HEK293 (cell line): ENCODE measurements at regions not wholly inside any gene's neighbourhood (a gene's known extent, or its start where the extent isn't known, plus 50 kb on each side); places are given as distances from the start of the nearest gene placed in this dataset.

ENCODE experiments used
- CTCF ChIA-PET: fragments of 350-600 bp; formaldehyde crosslinking; extraction: SDS; loops from one replicate; lab custom pipeline; 2021; ENCODE audit warnings: antibody characterized with exemption; lab: Yijun Ruan, JAX
- POLR2A ChIA-PET: fragments of 300-600 bp; formaldehyde crosslinking; extraction: SDS; loops from one replicate; lab custom pipeline; 2020; ENCODE audit warnings: antibody characterized with exemption, inconsistent platforms; lab: Yijun Ruan, JAX
- H3K27ac ChIP-seq: fragments of 200-500 bp; sonication (Bioruptor generic); 2 replicates; pipeline ENCODE4 v1.5.1; 2014; ENCODE audit warnings: low read depth, low read length, control low read depth, inconsistent platforms; ENCODE audit errors: extremely low read depth
- H3K36me3 ChIP-seq, 2 experiments: fragments of 200-500 bp in 1 of 2; sonication (Bioruptor generic) in 1 of 2; 1 replicate in 1 of 2; 2 replicates in 1 of 2; pipeline ENCODE4 v1.5.1; 2014 to 2017; ENCODE audit warnings: inconsistent platforms in 2 of 2, low read length in 2 of 2; ENCODE audit not compliant: control insufficient read depth in 2 of 2, insufficient read depth in 1 of 2
- H3K4me1 ChIP-seq: fragments of 200-500 bp; sonication (Bioruptor generic); 2 replicates; pipeline ENCODE4 v1.5.1; 2014; ENCODE audit warnings: mild to moderate bottlenecking, low read length, inconsistent platforms; ENCODE audit not compliant: control insufficient read depth, insufficient read depth
- H3K4me3 ChIP-seq: 2 replicates; pipeline ENCODE4 v1.5.1; 2011; ENCODE audit warnings: low read depth, mild to moderate bottlenecking, control low read depth, low read length, moderate library complexity
- H3K9me3 ChIP-seq: fragments of 200-500 bp; sonication (Bioruptor generic); 2 replicates; pipeline ENCODE4 v1.5.1; 2014; ENCODE audit warnings: low read depth, low read length, inconsistent platforms; ENCODE audit not compliant: control insufficient read depth, insufficient read depth
- BCL11A ChIP-seq: fragments of 450-650 bp; formaldehyde crosslinking; IDR thresholded peaks from 2 replicates; pipeline ENCODE4 v1.5.1; 2016; ENCODE audit warnings: low read depth, missing biosample characterization, missing genetic modification characterization
- GLI4 ChIP-seq: fragments of 450-650 bp; formaldehyde crosslinking; IDR thresholded peaks from 2 replicates; pipeline ENCODE4 v1.5.1; 2016; ENCODE audit warnings: missing biosample characterization, missing genetic modification characterization
- GLIS2 ChIP-seq: fragments of 450-650 bp; formaldehyde crosslinking; IDR thresholded peaks from 2 replicates; pipeline ENCODE4 v1.5.1; 2016; ENCODE audit warnings: missing biosample characterization, missing genetic modification characterization
- MYNN ChIP-seq: fragments of 450-650 bp; formaldehyde crosslinking; IDR thresholded peaks from 2 replicates; pipeline ENCODE4 v1.5.1; 2016; ENCODE audit warnings: missing biosample characterization, missing genetic modification characterization, borderline replicate concordance
- RBAK ChIP-seq: fragments of 450-650 bp; formaldehyde crosslinking; IDR thresholded peaks from 2 replicates; pipeline ENCODE4 v1.5.1; 2016; ENCODE audit warnings: missing biosample characterization, missing genetic modification characterization
- REST ChIP-seq: fragments of 450-650 bp; formaldehyde crosslinking; IDR thresholded peaks from 2 replicates; pipeline ENCODE4 v1.5.1; 2016; ENCODE audit warnings: missing biosample characterization, missing genetic modification characterization
- ZFP41 ChIP-seq: fragments of 450-650 bp; formaldehyde crosslinking; IDR thresholded peaks from 2 replicates; pipeline ENCODE4 v1.5.1; 2016; ENCODE audit warnings: missing biosample characterization, missing genetic modification characterization, borderline replicate concordance
- ZNF10 ChIP-seq: fragments of 450-650 bp; formaldehyde crosslinking; IDR thresholded peaks from 2 replicates; pipeline ENCODE4 v1.5.1; 2017; ENCODE audit warnings: missing biosample characterization, missing genetic modification characterization
- ZNF114 ChIP-seq: fragments of 450-650 bp; formaldehyde crosslinking; IDR thresholded peaks from 2 replicates; pipeline ENCODE4 v1.5.0; 2017; ENCODE audit warnings: missing biosample characterization, missing genetic modification characterization
- ZNF133 ChIP-seq: fragments of 450-650 bp; formaldehyde crosslinking; IDR thresholded peaks from 2 replicates; pipeline ENCODE4 v1.5.1; 2016; ENCODE audit warnings: missing biosample characterization, missing genetic modification characterization
- ZNF2 ChIP-seq: fragments of 450-650 bp; formaldehyde crosslinking; IDR thresholded peaks from 2 replicates; pipeline ENCODE4 v1.5.1; 2016; ENCODE audit warnings: missing biosample characterization, missing genetic modification characterization
- ZNF24 ChIP-seq: fragments of 450-650 bp; formaldehyde crosslinking; IDR thresholded peaks from 2 replicates; pipeline ENCODE4 v1.5.1; 2016; ENCODE audit warnings: missing biosample characterization, missing genetic modification characterization
- ZNF280C ChIP-seq: fragments of 450-650 bp; formaldehyde crosslinking; IDR thresholded peaks from 2 replicates; pipeline ENCODE4 v1.5.1; 2016; ENCODE audit warnings: missing biosample characterization, missing genetic modification characterization
- ZNF335 ChIP-seq: fragments of 450-650 bp; formaldehyde crosslinking; conservative IDR thresholded peaks from 2 replicates; pipeline ENCODE4 v1.5.1; 2016; ENCODE audit warnings: missing biosample characterization, missing genetic modification characterization
- ZNF37A ChIP-seq: fragments of 450-650 bp; IDR thresholded peaks from 2 replicates; pipeline ENCODE4 v1.5.1; 2018; ENCODE audit warnings: missing biosample characterization, missing genetic modification characterization
- ZNF513 ChIP-seq: fragments of 450-650 bp; IDR thresholded peaks from 2 replicates; pipeline ENCODE4 v1.5.1; 2018; ENCODE audit warnings: missing biosample characterization, missing genetic modification characterization
- ZNF521 ChIP-seq: fragments of 450-650 bp; formaldehyde crosslinking; IDR thresholded peaks from 2 replicates; pipeline ENCODE4 v1.5.1; 2017; ENCODE audit warnings: missing biosample characterization, mild to moderate bottlenecking, missing genetic modification characterization
- ZNF558 ChIP-seq: fragments of 450-650 bp; formaldehyde crosslinking; IDR thresholded peaks from 2 replicates; pipeline ENCODE4 v1.5.1; 2016; ENCODE audit warnings: missing biosample characterization, missing genetic modification characterization
- ZNF624 ChIP-seq: fragments of 450-650 bp; formaldehyde crosslinking; IDR thresholded peaks from 2 replicates; pipeline ENCODE4 v1.5.1; 2017; ENCODE audit warnings: missing biosample characterization, missing genetic modification characterization
- ZNF670 ChIP-seq: fragments of 450-650 bp; formaldehyde crosslinking; IDR thresholded peaks from 2 replicates; pipeline ENCODE4 v1.5.1; 2016; ENCODE audit warnings: missing biosample characterization, missing genetic modification characterization, low read depth
- ZNF692 ChIP-seq: fragments of 450-650 bp; formaldehyde crosslinking; IDR thresholded peaks from 2 replicates; pipeline ENCODE4 v1.5.1; 2016; ENCODE audit warnings: missing biosample characterization, missing genetic modification characterization
- ZNF707 ChIP-seq: fragments of 450-650 bp; formaldehyde crosslinking; IDR thresholded peaks from 2 replicates; pipeline ENCODE4 v1.5.1; 2016; ENCODE audit warnings: missing biosample characterization, missing genetic modification characterization
- ZNF747 ChIP-seq: fragments of 450-650 bp; formaldehyde crosslinking; IDR thresholded peaks from 2 replicates; pipeline ENCODE4 v1.5.1; 2016; ENCODE audit warnings: missing biosample characterization, missing genetic modification characterization
- ZNF76 ChIP-seq: fragments of 450-650 bp; formaldehyde crosslinking; IDR thresholded peaks from 2 replicates; pipeline ENCODE4; 2016; ENCODE audit warnings: low read depth, missing biosample characterization, missing genetic modification characterization, borderline replicate concordance
- ZNF830 ChIP-seq: fragments of 450-650 bp; IDR thresholded peaks from 2 replicates; pipeline ENCODE4 v1.5.0; 2018; ENCODE audit warnings: missing biosample characterization, missing genetic modification characterization, low read depth, mild to moderate bottlenecking, moderate library complexity
- ZSCAN5A ChIP-seq: fragments of 450-650 bp; formaldehyde crosslinking; IDR thresholded peaks from 2 replicates; pipeline ENCODE4 v1.5.1; 2016; ENCODE audit warnings: missing biosample characterization, missing genetic modification characterization
- ZXDB ChIP-seq: fragments of 450-650 bp; formaldehyde crosslinking; IDR thresholded peaks from 2 replicates; pipeline ENCODE4 v1.5.1; 2016; ENCODE audit warnings: missing biosample characterization, missing genetic modification characterization

- Histone ChIP-seq H3K4me1 (no peaks in the 10 kb centered on the region), H3K27ac (no peak overlapping the region)
- TF ChIP-seq GLI4 (no peak), ZNF513 (tag by site-specific recombination) (no peak), RBAK (no peak), ZNF335 (no peak), ZNF830 (tag by site-specific recombination) (no peak), ZNF2 (tag by site-specific recombination) (no peak), ZNF670 (tag by site-specific recombination) (no peak), ZNF521 (tag by site-specific recombination) (no peak), ZNF747 (tag by site-specific recombination) (no peak), ZNF624 (tag by site-specific recombination) (no peak), ZNF692 (tag by site-specific recombination) (no peak), ZNF76 (no peak), ZXDB (tag by site-specific recombination) (no peak), ZFP41 (tag by site-specific recombination) (no peak), ZNF280C (no peak), ZNF133 (tag by site-specific recombination) (no peak), ZSCAN5A (tag by site-specific recombination) (no peak)
- TF ChIP-seq, all 188 proteins: peak for 0
- Histone ChIP-seq H3K36me3 (no peaks in the 10 kb centered on the region), H3K4me3 (no peak overlapping the region), H3K9me3 (no peaks in the 10 kb centered on the region)
- ChIA-PET POLR2A (no interaction called here), CTCF (no interaction called here)
These were observed 109.8 kb upstream of the IL6 start for GRCh38 chr7:22617166-22617565.

- H3K4me1 ChIP-seq: no peaks in the 10 kb centered on the region
- H3K27ac ChIP-seq: no peak overlapping the region
- H3K4me3 ChIP-seq: no peak overlapping the region
- ChIA-PET POLR2A (no interaction called here), CTCF (no interaction called here)
- H3K36me3 ChIP-seq: no peaks in the 10 kb centered on the region
- no peaks in the 10 kb centered on the region for H3K9me3 ChIP-seq
- TF ChIP-seq ZNF10 (tag by site-specific recombination) (no peak), ZNF114 (tag by site-specific recombination) (no peak), BCL11A (tag by site-specific recombination) (no peak), REST (tag by site-specific recombination) (no peak), ZNF24 (no peak), ZNF37A (tag by site-specific recombination) (no peak), MYNN (no peak), ZNF558 (tag by site-specific recombination) (no peak), ZNF707 (tag by site-specific recombination) (no peak), GLIS2 (tag by site-specific recombination) (no peak)
These were observed 113.5 kb upstream of the IL6 start for GRCh38 chr7:22613496-22613895.
